IPS DF 19.7 (cell line): ENCODE measurements at regions not wholly inside any gene's neighbourhood (a gene's known extent, or its start where the extent isn't known, plus 50 kb on each side); places are given as distances from the start of the nearest gene placed in this dataset.

Experiments used
- DNase-seq: peaks from one replicate; pipeline ENCODE4 v3.0.0-alpha.2; 2013; ENCODE audit warnings: low read depth, low spot score

DNA sequence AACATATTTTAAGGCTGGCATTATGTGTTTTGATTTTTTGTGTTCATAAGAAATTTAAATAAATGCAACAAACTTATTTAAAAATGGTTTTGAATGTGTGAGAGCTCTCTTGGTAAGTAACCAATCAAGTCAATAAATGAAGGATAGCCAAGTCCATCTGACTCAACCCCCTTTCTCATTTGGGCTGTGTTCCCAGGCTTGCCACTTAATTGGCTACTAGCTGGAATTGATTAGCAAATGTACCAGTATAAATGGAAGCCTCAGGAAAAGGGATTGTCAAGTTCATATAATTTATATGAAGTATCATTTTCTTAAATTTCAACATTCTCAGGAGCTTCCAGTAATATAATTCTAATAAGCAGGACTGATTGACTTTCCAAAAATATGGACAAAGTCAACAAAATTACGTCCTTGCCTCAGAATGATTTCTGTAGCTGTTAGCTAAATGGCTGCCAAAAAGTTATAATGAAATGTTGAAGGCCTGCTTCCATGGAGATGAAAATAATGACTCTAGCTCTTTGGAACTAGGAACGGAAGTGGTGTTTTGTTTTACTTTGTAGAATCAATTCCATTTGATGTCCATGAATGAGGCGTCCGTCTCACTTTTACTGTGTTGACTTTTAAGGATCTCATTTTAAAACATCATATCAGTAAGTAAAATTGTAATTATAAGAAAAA is 614.9 kb downstream of the CDH26 start:
- DNase-seq = no peak

DNA sequence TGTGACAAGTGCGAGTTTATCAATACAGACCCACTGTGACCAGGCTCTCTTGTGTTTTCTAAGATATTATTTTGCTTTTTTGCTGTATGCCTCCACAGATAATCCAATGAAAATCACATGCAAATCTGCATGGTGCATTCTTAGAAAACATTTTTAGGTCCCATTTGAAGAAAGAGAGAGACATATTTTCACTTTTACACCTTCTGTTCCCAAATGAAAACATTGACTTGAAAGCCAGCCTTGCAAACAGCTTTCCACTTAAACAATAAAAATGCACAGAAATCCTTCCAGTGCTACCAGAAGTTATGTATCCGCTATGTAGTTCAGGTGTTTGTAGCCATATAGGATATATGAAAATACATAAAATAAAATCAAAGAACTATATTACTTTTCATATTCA is 618.0 kb downstream of the CDH26 start:
- no peak for DNase-seq

DNA sequence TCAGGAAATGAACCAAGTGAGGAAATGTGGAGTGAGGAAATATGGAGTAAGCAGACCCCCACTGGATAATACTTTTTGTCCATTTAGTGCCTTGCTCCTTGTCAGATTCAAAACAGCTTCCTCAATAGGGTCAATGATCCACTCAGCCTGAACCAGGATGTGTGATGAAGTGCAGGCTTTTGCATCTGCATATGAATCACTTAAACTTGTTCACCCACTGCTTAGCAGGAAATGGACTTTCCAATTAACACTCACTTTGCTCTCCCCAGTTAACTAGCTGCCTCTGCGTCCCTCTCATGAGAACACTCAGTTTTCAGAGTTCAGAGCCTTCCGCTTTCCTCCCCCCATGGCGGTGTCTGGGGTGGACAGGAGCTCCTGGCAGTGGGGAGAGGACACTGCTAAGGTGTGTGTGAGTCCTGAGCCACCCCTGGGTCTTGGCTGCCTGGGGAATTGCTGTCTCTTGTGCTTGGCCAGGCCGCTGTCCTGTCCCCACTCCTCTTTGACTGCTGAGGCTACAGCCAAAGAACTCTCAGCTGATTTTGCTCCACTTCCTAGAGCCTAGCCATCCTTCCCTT is 621.8 kb downstream of the CDH26 start:
- no peak for DNase-seq

DNA sequence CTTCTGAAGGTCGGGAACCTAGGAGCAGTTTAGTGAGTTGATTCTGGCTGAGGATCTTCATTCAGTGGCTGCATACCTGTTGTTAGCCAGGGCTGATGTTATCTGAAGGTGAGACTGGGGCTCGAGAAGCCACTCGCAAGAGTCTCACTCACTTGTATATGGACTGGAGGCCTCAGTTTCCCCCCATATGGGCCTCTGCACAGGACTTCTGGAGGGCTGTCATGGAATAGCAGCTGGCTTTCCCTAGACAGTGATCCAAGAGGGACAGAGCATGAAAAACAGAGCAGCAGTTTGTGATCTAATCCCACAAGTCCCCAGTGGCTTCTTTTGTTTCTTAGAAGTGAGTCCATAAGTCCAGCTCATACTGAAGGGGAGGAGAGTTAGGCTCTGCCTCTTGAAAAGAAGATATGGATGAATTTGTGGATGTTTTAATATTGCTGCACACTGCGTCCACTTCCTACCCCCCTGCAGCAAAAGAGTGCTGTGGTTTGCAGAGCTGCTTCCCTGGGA is 623.4 kb downstream of the CDH26 start:
- DNase-seq = no peak

DNA sequence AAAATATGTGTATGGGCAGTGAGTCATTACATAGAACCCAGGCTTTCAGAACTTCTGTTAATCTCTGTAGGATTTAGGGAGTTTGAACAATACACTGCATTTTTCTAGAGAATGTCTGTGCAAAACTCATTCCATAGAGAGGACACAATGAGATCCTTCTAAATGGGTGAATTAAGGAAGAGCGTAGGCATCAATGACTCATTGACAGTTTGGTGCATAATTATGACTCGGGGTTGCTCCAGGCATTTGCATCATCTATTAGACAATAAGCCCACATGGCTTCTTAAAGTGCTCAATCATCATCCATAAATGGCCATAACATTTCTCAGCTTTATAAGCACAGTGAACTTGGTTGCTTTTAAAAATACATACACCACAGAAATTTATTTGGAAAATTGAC is 625.5 kb downstream of the CDH26 start:
- no peak for DNase-seq

DNA sequence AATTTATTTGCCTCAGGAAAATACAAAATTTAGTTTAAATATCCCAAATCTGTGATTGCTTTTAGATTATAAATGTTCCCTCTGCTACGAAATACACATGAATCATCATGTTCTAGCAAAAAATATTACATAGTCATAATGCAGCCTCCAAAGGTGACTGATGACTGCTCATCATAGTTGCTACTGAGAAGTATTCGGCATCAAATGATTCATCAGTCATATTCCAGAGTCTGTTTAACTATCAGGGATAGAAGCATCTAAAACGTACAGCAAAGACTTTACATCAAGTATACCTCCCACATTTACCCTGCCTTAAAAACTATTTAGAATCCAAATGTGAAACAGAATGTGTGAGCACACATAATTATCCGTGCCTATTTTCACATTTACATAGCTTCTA is 626.0 kb downstream of the CDH26 start:
- no peak for DNase-seq

DNA sequence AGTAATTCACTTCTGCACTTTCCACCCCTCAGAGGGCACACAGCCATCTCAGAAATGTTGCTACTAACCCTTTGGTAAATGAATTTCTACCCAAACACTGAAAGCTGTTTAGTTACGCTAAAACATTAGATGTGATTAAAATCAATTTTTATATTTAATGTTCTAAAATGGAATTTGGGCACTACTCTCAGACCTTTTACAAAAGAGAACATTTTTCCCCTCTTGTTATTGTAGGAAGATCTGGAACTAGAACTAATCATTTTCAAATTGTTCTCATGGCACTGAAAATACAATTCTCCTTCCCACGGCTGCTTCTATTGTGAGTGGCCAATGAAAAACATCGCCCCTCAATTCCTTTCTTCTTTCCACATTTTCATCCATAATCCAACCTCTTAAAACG is 627.4 kb downstream of the CDH26 start:
- DNase-seq = no peak

DNA sequence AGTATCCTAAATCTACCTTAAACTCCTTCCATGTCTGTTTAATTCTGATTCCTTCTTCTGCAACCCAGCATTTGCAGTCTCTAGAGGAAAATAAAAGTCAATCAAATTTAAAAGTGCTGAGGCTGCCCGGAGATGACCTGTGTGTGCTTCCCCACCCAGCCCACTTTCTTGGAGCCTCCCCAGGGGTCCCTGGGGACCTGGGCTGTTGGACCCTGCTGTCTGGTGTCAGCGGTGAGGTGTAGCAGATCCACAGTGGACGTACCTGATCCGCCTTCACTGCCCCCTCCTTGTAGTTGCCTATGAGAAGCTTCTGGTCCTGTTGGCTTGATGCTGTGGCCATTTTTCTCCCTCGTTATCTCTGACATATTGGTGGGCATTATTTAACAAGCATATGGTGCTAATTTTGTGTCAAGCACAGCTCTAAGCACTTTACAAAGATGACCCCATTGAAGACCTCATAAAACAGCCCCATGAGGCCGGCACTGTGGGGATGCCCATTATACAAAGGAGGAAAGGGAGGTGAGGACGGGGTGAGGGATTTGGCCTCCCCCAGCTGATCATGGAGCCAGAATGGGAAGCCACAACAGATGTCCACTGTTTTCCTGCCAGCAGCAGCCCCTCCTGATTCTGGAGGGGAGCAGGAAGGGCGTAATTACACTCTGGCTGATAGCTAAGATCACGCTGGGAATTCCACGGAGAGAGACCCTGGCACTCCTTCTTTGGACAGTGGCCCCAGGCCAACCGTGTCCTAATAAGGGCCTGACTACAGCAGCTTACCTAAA is 628.2 kb downstream of the CDH26 start:
- DNase-seq = no peak

DNA sequence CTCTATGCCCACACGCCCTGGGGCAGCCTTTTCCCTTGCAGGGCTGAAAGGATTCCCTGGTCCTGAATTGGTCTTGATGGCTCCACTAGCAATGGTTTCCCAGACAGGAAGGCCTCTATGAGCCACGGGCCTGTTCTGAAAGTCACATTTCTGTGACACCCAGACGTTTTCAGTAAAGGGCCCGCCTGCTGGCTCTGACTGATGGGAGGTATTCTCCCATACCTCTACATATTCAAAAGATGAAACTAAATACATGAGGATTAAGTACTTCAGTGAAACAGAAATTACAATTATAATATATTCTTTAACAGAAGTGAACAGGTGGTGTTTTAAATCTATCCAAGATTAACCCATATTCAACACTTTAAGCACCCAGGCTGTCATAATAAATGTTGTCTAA is 629.8 kb downstream of the CDH26 start:
- DNase-seq = no peak

DNA sequence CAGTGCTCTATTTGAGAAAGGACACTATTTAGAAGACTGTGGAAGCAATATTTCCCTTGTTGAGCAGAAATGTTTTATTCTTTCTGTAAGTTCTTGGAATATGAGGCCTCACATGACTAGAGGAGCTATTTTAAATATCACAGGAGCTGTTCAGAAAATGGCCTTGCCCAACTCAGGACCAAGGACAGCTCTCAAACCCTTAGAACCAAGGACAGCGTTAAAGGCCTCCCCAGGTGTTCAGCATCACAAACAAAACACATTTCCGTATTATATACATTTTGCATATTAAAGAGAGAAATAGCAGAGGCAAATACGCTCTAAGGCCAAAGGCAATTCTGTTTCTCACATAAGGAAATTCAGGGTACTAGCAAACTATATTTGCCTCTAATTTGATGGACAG is 631.4 kb downstream of the CDH26 start:
- no peak for DNase-seq

DNA sequence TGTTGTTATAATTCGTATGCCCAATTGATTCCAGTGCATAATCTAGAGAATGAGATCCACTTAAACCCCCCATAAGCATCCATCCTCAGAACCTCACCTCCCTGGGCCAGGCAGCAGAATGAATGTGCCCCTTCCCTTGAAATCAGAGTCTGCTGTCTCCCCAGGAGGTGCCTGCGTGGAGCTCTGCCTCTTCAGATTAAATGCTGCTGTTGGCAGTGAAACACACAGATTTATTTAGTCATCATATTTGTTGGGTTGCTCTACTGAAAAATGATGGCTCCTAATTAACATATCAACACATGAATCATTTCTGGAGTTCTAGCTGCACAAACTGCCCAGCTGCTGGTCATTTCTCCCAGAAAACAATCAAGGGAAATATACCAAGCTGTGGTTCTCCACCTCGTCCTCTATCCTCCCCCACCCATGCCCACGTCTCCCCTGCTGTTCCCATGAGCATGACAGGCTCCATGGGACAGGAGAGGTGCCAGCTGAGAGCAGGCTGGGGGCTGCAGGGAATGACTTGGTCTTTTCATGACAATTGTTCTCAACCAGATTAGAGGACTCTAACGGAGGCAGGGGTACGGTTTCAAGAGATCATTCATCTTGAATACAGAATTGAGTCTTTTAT is 633.1 kb downstream of the CDH26 start:
- no peak for DNase-seq

DNA sequence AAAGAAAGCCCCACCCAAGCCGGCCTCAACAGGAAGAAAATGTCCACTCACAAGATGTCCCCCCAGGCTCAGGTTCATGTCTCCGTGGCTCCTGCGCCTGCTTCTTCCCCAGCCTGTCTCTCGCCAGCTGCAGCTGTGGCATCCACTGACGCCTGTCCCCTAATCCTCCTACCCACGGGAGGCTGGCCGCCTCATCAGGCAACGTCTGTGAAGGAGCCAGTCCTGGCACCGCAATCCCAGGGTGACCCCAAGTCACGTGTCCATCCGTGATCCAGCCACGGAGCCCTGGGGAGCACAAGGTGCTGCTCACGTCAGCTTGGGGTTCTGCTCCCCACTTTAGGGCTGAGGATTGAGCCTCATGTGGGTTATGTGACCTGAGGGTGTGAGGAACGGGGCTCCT is 640.3 kb downstream of the CDH26 start:
- no peak for DNase-seq

DNA sequence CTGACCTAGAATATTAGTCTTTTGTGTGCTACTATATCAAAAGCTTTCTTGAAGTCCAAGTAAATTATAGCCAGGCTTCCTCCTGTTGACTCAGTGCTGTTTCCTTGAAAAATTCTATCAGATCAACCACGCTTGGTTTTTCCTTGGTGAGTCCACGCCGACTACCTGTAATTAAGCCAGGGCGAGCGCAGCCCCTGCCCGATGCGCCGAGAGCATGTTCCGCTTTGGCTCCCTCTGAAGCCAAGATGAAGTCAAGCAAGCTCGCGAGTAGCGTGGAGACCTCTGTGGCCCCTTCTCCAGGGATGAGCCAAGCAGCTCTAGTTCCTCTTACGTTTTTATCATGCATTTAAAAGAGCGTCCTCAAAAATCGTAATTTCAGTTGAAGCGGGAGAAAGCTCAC is 641.2 kb downstream of the CDH26 start:
- DNase-seq = no peak

DNA sequence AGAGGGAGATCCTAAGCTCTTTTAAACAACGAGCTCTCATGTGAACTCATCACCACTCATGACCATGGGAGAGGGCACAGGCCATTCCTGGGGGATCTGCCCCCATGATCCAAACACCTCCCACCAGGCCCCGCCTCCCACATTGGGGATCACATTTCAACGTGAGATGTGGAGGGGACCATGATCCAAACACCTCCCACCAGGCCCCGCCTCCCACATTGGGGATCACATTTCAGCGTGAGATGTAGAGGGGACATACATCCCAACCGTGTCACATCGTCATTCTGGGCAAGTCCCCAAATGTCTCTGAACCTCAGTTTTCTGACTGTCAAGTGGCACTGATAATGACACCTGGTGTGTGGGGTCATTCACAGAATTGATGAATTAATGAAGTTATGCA is 641.8 kb downstream of the CDH26 start:
- no peak for DNase-seq

DNA sequence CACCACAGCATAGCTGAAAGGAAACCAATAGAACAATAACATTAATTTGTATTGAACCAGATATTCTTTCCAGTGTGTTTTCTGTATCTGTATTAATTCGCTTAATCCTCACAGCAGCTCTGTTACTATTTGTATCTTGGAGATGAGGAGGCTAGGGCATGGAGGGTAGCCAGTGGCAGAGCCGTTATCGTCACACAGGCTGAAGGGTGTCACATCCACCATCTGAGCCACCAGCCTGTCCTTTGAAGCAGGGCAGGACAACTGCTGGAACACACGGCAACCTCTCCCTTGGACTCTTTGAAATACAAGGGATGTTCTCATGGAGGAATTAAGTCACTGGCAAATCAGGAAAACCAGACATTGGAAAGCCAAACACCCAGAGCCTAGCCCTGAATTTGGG is 628.0 kb upstream of the CDH4 start:
- DNase-seq = no peak

DNA sequence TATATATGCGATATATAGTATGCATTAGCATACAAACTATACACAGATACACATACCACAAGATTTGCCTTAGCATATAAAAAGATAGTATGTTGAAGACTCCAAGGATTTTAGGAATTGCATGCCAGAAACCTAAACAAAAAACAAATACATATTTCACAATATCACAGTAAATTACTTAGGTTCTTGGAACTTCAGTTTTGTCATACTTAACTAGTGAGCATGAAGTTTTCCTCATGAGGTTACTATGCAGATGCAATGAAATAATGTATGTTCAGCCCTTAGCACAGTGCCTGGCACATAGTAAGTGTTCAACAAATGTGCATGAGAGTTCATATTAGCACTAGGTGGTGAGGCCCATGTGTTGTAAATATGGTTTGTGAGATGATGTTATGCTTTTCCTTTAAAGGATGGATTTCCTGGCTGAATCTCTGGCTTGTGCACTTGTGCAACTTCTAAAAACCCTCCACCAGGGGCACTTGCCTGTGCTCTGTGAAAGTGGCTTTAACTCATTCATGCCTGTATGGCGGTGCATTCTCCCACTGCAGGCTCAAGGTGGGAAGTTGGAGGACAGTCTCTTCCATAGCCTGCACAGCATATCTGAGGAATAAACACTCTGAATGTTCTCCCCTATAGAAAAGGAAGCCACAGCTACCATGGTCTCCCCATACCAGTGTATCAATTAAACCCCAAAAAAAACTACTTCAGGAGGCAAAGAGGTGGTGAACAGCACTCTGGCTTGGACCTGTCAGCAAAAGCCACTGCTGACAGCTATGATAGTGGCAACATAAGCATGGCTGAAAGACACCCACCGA is 624.1 kb upstream of the CDH4 start:
- no peak for DNase-seq

DNA sequence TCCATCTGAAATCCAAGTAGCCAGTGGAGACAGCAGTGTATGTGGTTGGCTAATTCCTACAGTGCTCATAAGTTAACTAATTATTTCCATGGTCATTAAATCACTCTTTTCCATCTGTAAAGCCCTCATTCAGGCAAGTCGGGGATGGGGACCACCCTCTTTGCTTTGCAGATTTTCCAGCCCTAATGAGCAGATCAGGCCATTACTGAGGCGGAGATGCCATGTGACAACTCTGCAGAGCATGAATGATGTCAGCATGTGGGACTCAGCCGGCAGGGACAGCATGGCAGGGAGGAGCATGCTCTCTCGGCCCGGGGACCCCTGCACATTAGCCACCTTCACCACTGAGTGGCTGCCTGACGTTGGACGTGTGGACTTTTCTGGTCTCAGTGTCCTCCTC is 623.3 kb upstream of the CDH4 start:
- DNase-seq = no peak

DNA sequence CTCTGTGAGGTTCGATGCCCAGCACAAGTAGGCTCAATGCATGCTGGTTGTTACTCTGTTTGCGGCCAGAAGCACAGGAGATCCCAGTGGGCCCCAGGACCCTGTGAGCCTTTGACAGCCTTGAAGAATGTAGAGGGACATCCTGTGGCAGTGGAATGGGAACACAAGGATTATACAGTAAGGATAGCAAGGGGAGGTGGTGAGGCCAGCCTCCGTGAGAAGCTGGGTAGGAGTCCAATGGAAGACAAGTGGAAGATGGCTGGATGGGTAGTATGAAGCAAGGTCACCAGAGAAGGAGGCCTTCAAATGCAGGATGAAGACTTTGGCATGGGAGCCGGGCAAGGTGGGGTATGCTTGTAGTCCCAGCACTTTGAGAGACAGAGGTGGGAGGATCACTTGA is 622.9 kb upstream of the CDH4 start:
- no peak for DNase-seq

DNA sequence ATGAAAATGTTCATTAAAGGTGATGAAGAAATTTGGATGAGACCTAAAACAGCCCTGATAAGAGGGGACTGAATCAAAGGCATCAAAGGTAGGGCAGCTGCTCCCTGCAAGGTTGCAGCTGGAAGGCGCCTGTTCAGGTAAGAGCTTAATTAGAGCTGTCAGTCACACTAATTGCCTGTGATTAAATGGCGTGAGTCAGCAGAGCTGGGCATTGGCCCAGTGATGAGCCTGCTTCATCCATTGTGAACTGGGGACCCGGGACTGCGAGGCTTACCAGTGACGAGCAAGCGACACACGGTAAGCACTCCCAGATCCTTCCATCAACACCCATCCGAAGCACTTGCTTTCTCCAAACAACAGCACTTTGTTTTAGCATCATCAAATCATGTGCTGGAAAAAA is 621.5 kb upstream of the CDH4 start:
- DNase-seq = no peak

DNA sequence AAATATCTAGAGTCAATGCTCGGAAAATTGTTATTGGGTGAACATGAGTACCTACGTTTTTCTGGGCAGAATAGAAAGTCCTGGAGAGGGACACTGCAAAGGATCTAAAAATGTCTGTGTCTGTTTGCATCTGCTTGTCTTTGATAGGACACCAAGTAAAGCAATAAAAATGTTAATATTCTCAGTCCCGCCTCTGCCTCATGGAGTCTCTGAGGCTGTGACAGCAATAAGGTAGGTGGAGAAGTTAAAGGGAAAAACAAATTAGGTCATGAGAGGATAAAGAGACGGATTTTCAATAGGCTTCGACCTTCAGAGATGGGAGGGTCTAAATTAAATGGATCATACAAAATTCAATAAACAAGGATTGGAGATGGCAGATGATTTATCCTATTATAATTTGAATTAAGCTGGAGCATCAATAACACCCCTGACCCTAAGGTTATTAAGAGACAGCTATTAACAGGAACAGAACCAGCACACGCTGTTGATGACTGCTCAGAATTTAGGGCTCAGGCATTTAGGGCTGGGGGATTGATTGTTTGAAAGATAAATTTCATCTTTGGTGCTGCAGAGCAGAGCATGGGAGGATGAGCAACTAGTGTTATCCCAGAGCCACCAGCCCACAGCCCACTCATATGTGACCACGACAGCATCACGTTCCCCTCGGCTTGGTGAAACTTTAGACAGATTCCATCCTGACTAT is 620.3 kb upstream of the CDH4 start:
- DNase-seq = no peak
